Colonic mucosa (tissue), 4 donors: ENCODE measurements at regions not wholly inside any gene's neighbourhood (a gene's known extent, or its start where the extent isn't known, plus 50 kb on each side); places are given as distances from the start of the nearest gene placed in this dataset.

Experiments used
- DNase-seq: peaks from one replicate; pipeline ENCODE4 v3.0.0-alpha.2; 2020
- H3K27ac ChIP-seq: fragments of 200-600 bp; one replicate; pipeline ENCODE4 v1.8.0; 2021
- H3K27me3 ChIP-seq: fragments of 200-600 bp; one replicate; pipeline ENCODE4 v1.8.0; 2021
- H3K36me3 ChIP-seq: fragments of 200-600 bp; one replicate; pipeline ENCODE4 v1.8.0; 2021
- H3K4me1 ChIP-seq: fragments of 200-600 bp; one replicate; pipeline ENCODE4 v1.8.0; 2021; ENCODE audit warnings: mild to moderate bottlenecking
- H3K4me3 ChIP-seq: fragments of 200-600 bp; one replicate; pipeline ENCODE4 v1.8.0; 2021
- H3K9ac ChIP-seq, 2 donors: one replicate each; pipeline ENCODE4 v1.7.0; 2013; ENCODE audit warnings: control low read depth in 2 of 2, low read depth in 2 of 2, low read length in 2 of 2
- H3K9me3 ChIP-seq: fragments of 200-600 bp; one replicate; pipeline ENCODE4 v1.8.0; 2021
- intact Hi-C: fragments of 100-400 bp; cut with DNase I; formaldehyde crosslinking; loops from one replicate; pipeline ENCODE4 v1.14.1; 2022
- TF ChIP-seq, protein P1 (sequence below): fragments of 200-600 bp; IDR thresholded peaks from one replicate; pipeline ENCODE4 v1.8.0; 2022; ENCODE audit warnings: antibody characterized with exemption, mild to moderate bottlenecking
- donor health status: healthy.
- donor health status: DM: no; HTN: no; CAD: no.
- donor health status: DM: no; HTN: no; CAD: no.

DNA sequence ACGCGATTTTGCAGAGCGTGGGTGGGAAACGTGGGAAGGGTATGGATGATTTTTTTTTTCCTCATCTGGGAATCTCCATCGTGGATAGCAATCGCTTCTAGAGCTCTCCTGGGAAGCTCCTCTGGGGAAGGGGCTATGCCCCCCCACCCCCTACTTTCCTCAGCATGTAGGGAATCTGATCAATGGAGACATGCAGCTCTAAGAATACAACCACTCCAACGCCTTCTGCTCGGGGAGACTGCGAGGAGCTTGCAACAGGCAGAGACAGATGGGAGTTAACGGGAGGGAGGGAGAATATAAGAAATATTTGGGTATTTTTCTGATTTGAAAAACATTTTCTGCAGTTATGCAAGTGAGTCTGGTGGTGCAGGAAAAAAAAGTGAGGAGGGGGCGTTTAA lies 104.6 kb upstream of the HSD17B12 start:
- H3K9me3 ChIP-seq = no peaks in the 10 kb centered on the region
- no peak overlapping the region for H3K9ac ChIP-seq
- H3K4me3 ChIP-seq = no peak overlapping the region
- TF ChIP-seq, protein P1, sequence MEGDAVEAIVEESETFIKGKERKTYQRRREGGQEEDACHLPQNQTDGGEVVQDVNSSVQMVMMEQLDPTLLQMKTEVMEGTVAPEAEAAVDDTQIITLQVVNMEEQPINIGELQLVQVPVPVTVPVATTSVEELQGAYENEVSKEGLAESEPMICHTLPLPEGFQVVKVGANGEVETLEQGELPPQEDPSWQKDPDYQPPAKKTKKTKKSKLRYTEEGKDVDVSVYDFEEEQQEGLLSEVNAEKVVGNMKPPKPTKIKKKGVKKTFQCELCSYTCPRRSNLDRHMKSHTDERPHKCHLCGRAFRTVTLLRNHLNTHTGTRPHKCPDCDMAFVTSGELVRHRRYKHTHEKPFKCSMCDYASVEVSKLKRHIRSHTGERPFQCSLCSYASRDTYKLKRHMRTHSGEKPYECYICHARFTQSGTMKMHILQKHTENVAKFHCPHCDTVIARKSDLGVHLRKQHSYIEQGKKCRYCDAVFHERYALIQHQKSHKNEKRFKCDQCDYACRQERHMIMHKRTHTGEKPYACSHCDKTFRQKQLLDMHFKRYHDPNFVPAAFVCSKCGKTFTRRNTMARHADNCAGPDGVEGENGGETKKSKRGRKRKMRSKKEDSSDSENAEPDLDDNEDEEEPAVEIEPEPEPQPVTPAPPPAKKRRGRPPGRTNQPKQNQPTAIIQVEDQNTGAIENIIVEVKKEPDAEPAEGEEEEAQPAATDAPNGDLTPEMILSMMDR = no peak
- intact Hi-C loops = no loop called here
- no peak overlapping the region for H3K27ac ChIP-seq
- H3K27me3 ChIP-seq = peaks cover 78% of the 10 kb centered on the region
- no peaks in the 10 kb centered on the region for H3K36me3 ChIP-seq
- no peak for DNase-seq
- no peaks in the 10 kb centered on the region for H3K4me1 ChIP-seq

DNA sequence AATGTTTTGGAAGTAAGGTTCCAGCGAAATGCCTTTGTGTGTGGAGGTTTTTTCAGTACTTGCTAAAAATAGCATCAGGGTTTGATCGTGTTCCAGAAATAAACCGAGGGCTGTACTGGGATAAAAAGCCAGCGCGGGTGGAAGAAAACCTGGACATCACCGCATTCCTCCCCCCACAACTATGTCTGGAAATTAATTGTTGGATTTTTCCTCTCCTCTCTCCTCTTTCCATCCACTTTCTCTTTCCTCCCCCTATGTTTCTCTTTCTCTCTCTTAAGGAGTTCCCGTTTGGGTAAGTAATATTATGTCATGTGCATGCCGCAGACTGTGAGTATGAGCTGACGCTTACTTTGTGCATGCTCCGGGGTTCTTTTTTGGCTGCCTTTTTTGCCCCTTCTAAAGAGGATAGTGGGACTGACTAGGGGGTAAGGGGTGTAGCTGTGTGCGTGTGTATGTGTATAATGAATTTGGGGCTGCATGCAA lies 104.2 kb upstream of the HSD17B12 start:
- H3K4me1 ChIP-seq = no peaks in the 10 kb centered on the region
- H3K9ac ChIP-seq = no peak overlapping the region
- no peaks in the 10 kb centered on the region for H3K36me3 ChIP-seq
- TF ChIP-seq, protein P1 = no peak
- intact Hi-C loops = no loop called here
- peaks cover 83% of the 10 kb centered on the region for H3K27me3 ChIP-seq
- no peak for DNase-seq
- no peak overlapping the region for H3K27ac ChIP-seq
- H3K4me3 ChIP-seq = no peak overlapping the region
- H3K9me3 ChIP-seq = no peaks in the 10 kb centered on the region

DNA sequence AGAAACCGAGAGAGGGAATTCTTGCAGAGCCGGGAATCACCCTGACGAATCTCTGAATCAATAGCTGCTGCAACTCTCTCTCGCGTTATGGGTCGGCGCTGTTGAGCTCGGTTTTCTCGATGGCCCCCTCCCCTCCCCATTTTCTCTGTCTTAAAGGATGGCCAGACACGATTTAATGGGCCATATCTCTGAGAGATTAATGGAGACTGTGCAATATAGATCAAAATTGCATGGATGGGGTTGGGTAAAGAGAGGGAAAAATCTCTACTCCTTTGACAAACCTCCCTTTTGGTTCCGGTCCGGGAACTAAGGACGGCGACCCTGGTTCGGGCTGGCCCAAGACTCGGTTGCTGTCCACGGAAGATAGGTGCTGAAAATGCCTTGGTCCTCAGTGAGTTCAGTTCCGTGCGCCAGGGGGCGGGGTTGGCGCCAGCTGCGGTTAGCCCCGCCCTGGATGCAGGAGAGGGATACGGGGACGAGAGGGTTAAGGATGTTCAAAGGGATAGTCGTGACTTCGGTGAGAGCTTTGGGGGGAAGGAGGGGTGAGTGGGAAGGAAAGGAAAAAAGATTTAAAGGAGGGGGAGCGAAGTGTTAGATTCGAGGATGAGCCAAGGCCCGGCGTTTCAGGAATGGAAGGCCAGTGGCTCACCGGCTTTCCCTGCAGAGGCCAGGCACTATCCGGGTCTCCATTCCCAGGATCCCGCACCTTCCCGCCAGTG lies 103.6 kb upstream of the HSD17B12 start:
- peak; percentile 57 for DNase-seq
- TF ChIP-seq, protein P1 = no peak
- no peak overlapping the region for H3K4me3 ChIP-seq
- intact Hi-C loops = no loop called here
- no peak overlapping the region for H3K9ac ChIP-seq
- no peaks in the 10 kb centered on the region for H3K4me1 ChIP-seq
- H3K36me3 ChIP-seq = no peaks in the 10 kb centered on the region
- no peak overlapping the region for H3K27ac ChIP-seq
- H3K9me3 ChIP-seq = no peaks in the 10 kb centered on the region
- H3K27me3 ChIP-seq = peaks cover 87% of the 10 kb centered on the region

DNA sequence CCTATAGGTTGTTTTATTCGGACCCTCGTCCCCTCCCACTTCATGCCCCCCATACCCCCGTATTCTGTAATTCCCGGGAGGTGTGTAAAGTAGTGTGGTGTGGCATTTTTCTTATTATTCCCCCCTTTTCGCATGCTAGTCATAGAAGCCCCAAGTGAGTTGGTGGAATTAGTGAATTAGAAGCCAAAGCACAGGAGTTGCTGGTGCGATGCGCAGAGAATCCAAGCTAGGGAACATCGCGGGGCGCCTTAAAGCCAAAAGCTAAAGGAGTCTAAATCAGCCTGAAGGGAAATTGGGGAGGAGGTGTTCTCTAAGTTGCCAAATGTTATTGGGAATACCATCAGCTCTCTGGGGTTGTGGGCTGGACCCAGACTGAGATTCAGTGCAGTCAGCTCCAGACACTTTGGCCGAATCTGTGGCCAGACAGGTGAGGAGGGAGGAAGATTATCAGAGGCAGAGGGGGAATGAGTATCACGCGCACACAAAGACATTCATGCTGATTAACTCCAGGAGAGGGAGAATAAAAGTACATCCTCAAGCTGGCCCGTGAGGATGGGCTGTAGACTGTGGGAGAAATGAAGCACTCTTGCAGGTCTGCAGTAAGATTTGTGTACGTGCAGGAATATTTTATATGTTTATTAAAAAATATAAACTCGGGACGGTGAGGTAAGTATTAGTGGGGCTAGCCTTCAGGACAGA lies 102.8 kb upstream of the HSD17B12 start:
- H3K4me1 ChIP-seq = no peaks in the 10 kb centered on the region
- TF ChIP-seq, protein P1 = no peak
- intact Hi-C loops = no loop called here

DNA sequence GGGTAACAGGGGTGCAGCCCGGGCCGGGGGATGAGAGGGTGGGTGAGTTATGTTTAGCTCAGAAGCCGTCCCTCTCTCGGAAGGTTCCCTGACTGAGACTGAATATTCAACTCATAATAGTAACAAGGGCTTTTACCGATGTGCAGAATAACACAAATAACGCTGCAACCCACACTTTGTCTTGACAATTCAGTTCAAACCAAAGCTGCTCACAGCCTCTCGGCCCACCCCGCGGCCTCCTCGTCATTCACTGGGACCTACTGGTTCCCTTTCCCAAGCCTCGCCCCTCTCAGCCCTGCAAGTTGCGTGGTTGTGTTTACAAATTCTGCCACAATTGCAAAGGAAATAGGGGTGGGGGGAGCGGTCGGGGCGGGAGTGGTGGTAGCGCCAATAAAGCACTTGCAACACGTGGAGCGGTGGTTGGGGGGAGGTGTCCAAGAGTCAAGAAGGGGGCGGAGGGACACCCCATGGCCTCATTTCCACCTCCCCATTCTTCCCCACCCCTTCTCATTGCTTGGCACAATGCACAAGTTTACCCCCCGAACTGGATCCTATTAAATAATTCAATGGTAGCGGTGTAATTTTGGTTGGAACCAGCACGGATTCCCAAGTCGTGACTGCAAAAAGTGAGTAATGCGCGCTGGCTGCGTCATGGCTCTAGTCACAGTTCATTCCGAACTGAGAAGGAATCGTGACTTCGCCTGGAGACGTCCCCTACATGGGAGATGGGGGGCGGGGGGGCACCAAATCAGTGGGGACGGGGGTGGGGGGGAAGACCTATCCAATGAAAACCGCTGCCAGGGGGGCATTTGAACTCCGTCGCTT lies 102.0 kb upstream of the HSD17B12 start:
- TF ChIP-seq, protein P1 = no peak
- Histone ChIP-seq H3K9me3 (no peaks in the 10 kb centered on the region), H3K27me3 (peaks cover 93% of the 10 kb centered on the region), H3K36me3 (no peaks in the 10 kb centered on the region), H3K4me3 (peak overlapping the region; percentile 38), H3K9ac (no peak overlapping the region), H3K4me1 (no peaks in the 10 kb centered on the region), H3K27ac (no peak overlapping the region)
- intact Hi-C loops = no loop called here
- no peak for DNase-seq

More for the DNA sequence above, 102.8 kb upstream of the HSD17B12 start:
- Histone ChIP-seq H3K9ac (no peak overlapping the region), H3K27ac (no peak overlapping the region), H3K9me3 (no peaks in the 10 kb centered on the region), H3K36me3 (no peaks in the 10 kb centered on the region), H3K4me3 (no peak overlapping the region), H3K27me3 (peaks cover 93% of the 10 kb centered on the region)
- DNase-seq = no peak
